Heart left ventricle (tissue), 16 donors: ENCODE measurements at regions not wholly inside any gene's neighbourhood (a gene's known extent, or its start where the extent isn't known, plus 50 kb on each side); places are given as distances from the start of the nearest gene placed in this dataset.

ENCODE experiments used
- ATAC-seq, 4 donors: fragments of 200-7000 bp; cut with Tn5 transposase; one replicate each; pipeline ENCODE4 v1.9.1; 2020 to 2022; ENCODE audit warnings: moderate library complexity in 4 of 4, mild to moderate bottlenecking in 3 of 4, moderate number of reproducible peaks in 1 of 4
- DNase-seq, 5 donors: peaks; one replicate each; pipeline ENCODE4 v3.0.0-alpha.2; 2020
- H3K27ac ChIP-seq, 12 donors: fragments of 200-600 bp; sonication (generic) in 4 of 12; one replicate each; pipeline versions ENCODE4 v1.5.0 to v1.8.0; 2016 to 2022; ENCODE audit warnings: mild to moderate bottlenecking in 2 of 12
- H3K27me3 ChIP-seq, 9 donors: fragments of 200-600 bp; sonication (generic) in 2 of 9; one replicate each; pipeline versions ENCODE4 v1.5.1 to v1.8.0; 2016 to 2022; ENCODE audit warnings: mild to moderate bottlenecking in 3 of 9
- H3K36me3 ChIP-seq, 9 donors: fragments of 200-600 bp; sonication (generic) in 2 of 9; one replicate each; pipeline versions ENCODE4 v1.5.0 to v1.8.0; 2018 to 2022; ENCODE audit warnings: mild to moderate bottlenecking in 2 of 9
- H3K4me1 ChIP-seq, 12 donors: fragments of 200-600 bp; sonication (generic) in 4 of 12; one replicate each; pipeline versions ENCODE4 v1.5.0 to v1.8.0; 2016 to 2022; ENCODE audit warnings: mild to moderate bottlenecking in 3 of 12
- H3K4me3 ChIP-seq, 12 donors: fragments of 200-600 bp; sonication (generic) in 4 of 12; one replicate each; pipeline versions ENCODE4 v1.5.0 to v1.8.0; 2017 to 2022; ENCODE audit warnings: mild to moderate bottlenecking in 9 of 12, moderate library complexity in 4 of 12
- H3K9me3 ChIP-seq, 12 donors: fragments of 200-600 bp; sonication (generic) in 4 of 12; one replicate each; pipeline versions ENCODE4 v1.5.0 to v1.8.0; 2016 to 2022; ENCODE audit warnings: mild to moderate bottlenecking in 1 of 12
- CTCF ChIP-seq, 12 donors: fragments of 200-600 bp; sonication (generic) in 4 of 12; IDR thresholded peaks; one replicate each; pipeline versions ENCODE4 v1.5.0 to v1.8.0; 2018 to 2022; ENCODE audit warnings: antibody characterized with exemption in 12 of 12, mild to moderate bottlenecking in 5 of 12
- POLR2A ChIP-seq, 2 donors: fragments of 450-650 bp; IDR thresholded peaks; one replicate each; pipeline ENCODE4 v1.6.1; 2017; ENCODE audit warnings: antibody characterized with exemption in 2 of 2, mild to moderate bottlenecking in 2 of 2, moderate library complexity in 2 of 2
- WGBS, 4 donors: extraction: QIAGEN DNeasy Blood & Tissue Kit in 2 of 4; methylation state at CpG; one replicate each; pipeline versions ENCODE4 v1.1.5 to v1.1.7; 2013 to 2018; 5-methylcytosine and 5-hydroxymethylcytosine counted together
- intact Hi-C, 10 donors: fragments of 100-400 bp; cut with DNase I; formaldehyde crosslinking; loops; one replicate each; pipeline versions ENCODE4 v1.11.1 to v1.14.2; 2022
- donor health status: ischemic (EF 13 %, LVEDD 7.1; RV severe dilation, severe dysfunction).
- donor health status: healthy with polysubstance abuse.
- donor health status: DM: no; HTN: yes; CAD: no.
- donor health status: DM: no; HTN: no; CAD: no.
- donor health status: ischemic (EF 25% LVEDD 6.9; RV normal size, moderate dysfunction).
- donor health status: ischemic (EF 25% LVEDD 5.7; RV mildly dilated, moderate dysfunction).
- donor health status: healthy.
- donor health status: DM: yes; HTN: yes; CAD: no.
- donor health status: ischemic (EF 35%, LVEDD 5.7; RV mildly dilated, moderate dysfunction).
- donor health status: nonischemic (EF 11% LVEDD 7.7; RV severe dilation, severe dysfunction).
- donor health status: DM: yes; HTN: yes; CAD: no.
- donor health status: PGD.
- donor health status: ischemic (EF 29% LVEDD 5.4; RV normal size, mild dysfunction).
- donor health status: nonischemic (EF 23%, LVEDD 6.1; RV moderate dilation, normal function).

GRCh38 chr3:18870074-18870640, 278.2 kb upstream of the KCNH8 start:
- DNase-seq (no peak), ATAC-seq (no peak)
- Histone ChIP-seq H3K9me3 (no peaks in the 10 kb centered on the region), H3K27me3 (no peaks in the 10 kb centered on the region), H3K36me3 (no peaks in the 10 kb centered on the region), H3K4me1 (no peaks in the 10 kb centered on the region), H3K27ac (no peak overlapping the region), H3K4me3 (no peak overlapping the region)
- 77 to 97% (median 81%) methylated on average over 1 of the region's 1 CpG for WGBS, 4 donors
- intact Hi-C loops: no loop called here
- TF ChIP-seq CTCF (IDR thresholded peaks at IDR 0.05): no peak
- TF ChIP-seq POLR2A (IDR thresholded peaks at IDR 0.05): no peak

- no peak overlapping the region for H3K27ac ChIP-seq
- no peak for TF ChIP-seq POLR2A (IDR thresholded peaks at IDR 0.05)
- TF ChIP-seq CTCF (IDR thresholded peaks at IDR 0.05): no peak
- H3K4me3 ChIP-seq: no peak overlapping the region
- no peaks in the 10 kb centered on the region for H3K27me3 ChIP-seq
- DNase-seq (no peak), ATAC-seq (no peak)
- intact Hi-C loops: loop anchor here in 1 of 10 donors (10.0 kb wide), 1 partner anchor 64 kb away; no protein-coding TSS in a partner anchor
- 71 to 84% (median 78%) methylated on average over 4 of the region's 4 CpGs for WGBS, 4 donors
- H3K36me3 ChIP-seq: no peaks in the 10 kb centered on the region
- H3K4me1 ChIP-seq: no peaks in the 10 kb centered on the region
- H3K9me3 ChIP-seq: no peaks in the 10 kb centered on the region
Measured at GRCh38 chr3:18868911-18869689, 279.2 kb upstream of the KCNH8 start.

- TF ChIP-seq POLR2A (IDR thresholded peaks at IDR 0.05) (no peak), CTCF (IDR thresholded peaks at IDR 0.05) (no peak)
- 44 to 66% (median 53%) methylated on average over 1 of the region's 1 CpG for WGBS, 4 donors
- H3K36me3 ChIP-seq: no peaks in the 10 kb centered on the region
- H3K9me3 ChIP-seq: no peaks in the 10 kb centered on the region
- intact Hi-C loops: loop anchor here in 1 of 10 donors (10.0 kb wide), 1 partner anchor 62 kb away; no protein-coding TSS in a partner anchor
- ATAC-seq (no peak), DNase-seq (no peak)
- H3K27me3 ChIP-seq: no peaks in the 10 kb centered on the region
- H3K27ac ChIP-seq: no peak overlapping the region
- no peaks in the 10 kb centered on the region for H3K4me1 ChIP-seq
- no peak overlapping the region for H3K4me3 ChIP-seq
Measured at GRCh38 chr3:18866899-18867298, 281.4 kb upstream of the KCNH8 start.

GRCh38 chr3:18864933-18865731, 283.2 kb upstream of the KCNH8 start:
- intact Hi-C loops: loop anchor here in 1 of 10 donors (10.0 kb wide), 1 partner anchor 60 kb away; no protein-coding TSS in a partner anchor
- ATAC-seq (no peak), DNase-seq (no peak)
- Histone ChIP-seq H3K4me1 (no peaks in the 10 kb centered on the region), H3K4me3 (no peak overlapping the region), H3K9me3 (no peaks in the 10 kb centered on the region), H3K36me3 (no peaks in the 10 kb centered on the region), H3K27me3 (no peaks in the 10 kb centered on the region), H3K27ac (no peak overlapping the region)
- TF ChIP-seq CTCF (IDR thresholded peaks at IDR 0.05): no peak
- no peak for TF ChIP-seq POLR2A (IDR thresholded peaks at IDR 0.05)
- WGBS, 4 donors: 77 to 86% (median 80%) methylated on average over 3 of the region's 3 CpGs
